ENCODE measurements at regions not wholly inside any gene's neighbourhood (a gene's known extent, or its start where the extent isn't known, plus 50 kb on each side); places are given as distances from the start of the nearest gene placed in this dataset.
A peak's percentile ranks its signal among the peaks of the same experiment; 100 is the strongest.

- peak overlapping the region; percentile 43 for H3K27ac Mint-ChIP-seq
- peaks cover 60% of the 10 kb centered on the region for H3K4me1 Mint-ChIP-seq
- DNase-seq (ENCODE audit: low spot score in 2 of 2, unreplicated experiment in 2 of 2) = no peak
- no peaks in the 10 kb centered on the region for H3K27me3 Mint-ChIP-seq (ENCODE audit: low read depth)
- H3K4me3 Mint-ChIP-seq = no peak overlapping the region
- no peak for TF ChIP-seq CTCF (IDR thresholded peaks at IDR 0.05; ENCODE audit: unreplicated experiment)
- peaks cover 2% of the 10 kb centered on the region for H3K36me3 Mint-ChIP-seq
- no peaks in the 10 kb centered on the region for H3K9me3 Mint-ChIP-seq
These were observed 211.4 kb upstream of the DPH6 start for GRCh38 chr15:35757361-35757760.

GRCh38 chr15:35757765-35758164 is 211.8 kb upstream of the DPH6 start:
- Mint-ChIP-seq H3K27me3 (ENCODE audit: low read depth) (no peaks in the 10 kb centered on the region), H3K4me3 (no peak overlapping the region), H3K4me1 (peaks cover 60% of the 10 kb centered on the region), H3K36me3 (peaks cover 2% of the 10 kb centered on the region), H3K9me3 (no peaks in the 10 kb centered on the region), H3K27ac (peak overlapping the region; percentile 43)
- no peak for TF ChIP-seq CTCF (IDR thresholded peaks at IDR 0.05; ENCODE audit: unreplicated experiment)
- DNase-seq (ENCODE audit: low spot score in 2 of 2, unreplicated experiment in 2 of 2) = no peak

- no peak overlapping the region for H3K4me3 Mint-ChIP-seq
- H3K4me1 Mint-ChIP-seq = no peaks in the 10 kb centered on the region
- no peak for DNase-seq (ENCODE audit: low spot score in 2 of 2, unreplicated experiment in 2 of 2)
- TF ChIP-seq CTCF (IDR thresholded peaks at IDR 0.05; ENCODE audit: unreplicated experiment) = no peak
- no peaks in the 10 kb centered on the region for H3K9me3 Mint-ChIP-seq
- no peaks in the 10 kb centered on the region for H3K27me3 Mint-ChIP-seq (ENCODE audit: low read depth)
- peaks cover 2% of the 10 kb centered on the region for H3K36me3 Mint-ChIP-seq
- H3K27ac Mint-ChIP-seq = no peak overlapping the region
These were observed 218.9 kb upstream of the DPH6 start for GRCh38 chr15:35764661-35765519.

GRCh38 chr15:35768949-35769348 is 223.0 kb upstream of the DPH6 start:
- no peak overlapping the region for H3K4me3 Mint-ChIP-seq
- H3K4me1 Mint-ChIP-seq = no peaks in the 10 kb centered on the region
- no peaks in the 10 kb centered on the region for H3K36me3 Mint-ChIP-seq
- H3K9me3 Mint-ChIP-seq = no peaks in the 10 kb centered on the region
- no peaks in the 10 kb centered on the region for H3K27me3 Mint-ChIP-seq (ENCODE audit: low read depth)
- no peak for TF ChIP-seq CTCF (IDR thresholded peaks at IDR 0.05; ENCODE audit: unreplicated experiment)
- no peak overlapping the region for H3K27ac Mint-ChIP-seq
- no peak for DNase-seq (ENCODE audit: low spot score in 2 of 2, unreplicated experiment in 2 of 2)

- Mint-ChIP-seq H3K4me1 (no peaks in the 10 kb centered on the region), H3K27ac (no peak overlapping the region), H3K27me3 (ENCODE audit: low read depth) (no peaks in the 10 kb centered on the region), H3K4me3 (no peak overlapping the region), H3K36me3 (no peaks in the 10 kb centered on the region), H3K9me3 (no peaks in the 10 kb centered on the region)
- DNase-seq (ENCODE audit: low spot score in 2 of 2, unreplicated experiment in 2 of 2) = no peak
- TF ChIP-seq CTCF (IDR thresholded peaks at IDR 0.05; ENCODE audit: unreplicated experiment) = no peak
These were observed 223.7 kb upstream of the DPH6 start for GRCh38 chr15:35769656-35770055.

Data from mesothelial cell of epicardium (in vitro differentiated cells).